GM18951 (cell line): ENCODE measurements at regions not wholly inside any gene's neighbourhood (a gene's known extent, or its start where the extent isn't known, plus 50 kb on each side); places are given as distances from the start of the nearest gene placed in this dataset.

Experiments used
- POLR2A ChIP-seq: IDR thresholded peaks from 4 replicates; pipeline ENCODE4 v1.6.1; 2011; ENCODE audit warnings: mild to moderate bottlenecking; ENCODE audit not compliant: insufficient read length, insufficient read depth; ENCODE audit errors: extremely low read depth
- in situ Hi-C: fragments of 300-500 bp; cut with MboI; formaldehyde crosslinking; loops from one replicate; pipeline ENCODE4 v1.12.0; 2022; ENCODE audit warnings: low sequenced_read_pairs, mixed read lengths, inconsistent platforms; ENCODE audit not compliant: unreplicated experiment

DNA sequence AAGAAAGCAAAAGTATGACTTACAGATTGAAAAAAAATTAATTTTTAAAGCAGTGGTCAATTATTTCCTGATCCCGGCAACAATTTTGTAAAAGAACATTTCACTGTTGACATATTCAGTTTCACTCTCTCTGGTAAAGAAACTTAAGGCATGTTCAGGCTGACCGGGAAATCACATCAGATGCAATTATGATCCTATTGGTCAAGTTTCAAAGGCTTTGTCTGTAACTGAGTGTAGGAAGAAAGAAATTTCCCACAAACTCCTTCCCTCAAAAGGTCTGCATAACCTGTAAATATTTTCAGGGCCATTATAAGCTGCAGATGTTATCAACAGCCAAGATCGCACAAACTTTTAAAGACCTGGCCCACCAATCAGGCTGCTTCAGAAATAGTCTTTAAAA is 205.4 kb upstream of the IGF1R start:
- in situ Hi-C loops, result loop anchor here (10.0 kb wide), 1 partner anchor 212 kb away; no protein-coding TSS in a partner anchor
- TF ChIP-seq POLR2A, result no peak

DNA sequence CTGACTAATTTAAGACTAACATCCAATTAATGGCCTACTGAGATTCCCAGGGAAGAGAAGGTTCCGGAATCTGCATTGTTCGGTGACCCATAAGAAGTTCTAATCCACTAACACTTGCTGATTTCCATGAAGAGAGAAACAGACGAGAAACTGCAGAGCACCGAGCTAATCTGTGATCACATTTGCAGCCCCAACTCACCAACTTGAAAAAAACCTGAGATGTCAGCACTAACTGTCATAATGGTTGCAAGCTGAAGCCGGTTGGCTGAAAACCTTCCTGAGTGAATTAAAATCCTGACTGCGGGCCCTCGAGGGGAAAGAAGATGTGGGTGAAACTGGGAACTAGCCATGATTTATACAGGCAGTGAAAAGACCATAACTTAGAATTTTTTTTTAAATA is 204.8 kb upstream of the IGF1R start:
- in situ Hi-C loops, result loop anchor here (10.0 kb wide), 1 partner anchor 211 kb away; no protein-coding TSS in a partner anchor
- TF ChIP-seq POLR2A, result no peak

DNA sequence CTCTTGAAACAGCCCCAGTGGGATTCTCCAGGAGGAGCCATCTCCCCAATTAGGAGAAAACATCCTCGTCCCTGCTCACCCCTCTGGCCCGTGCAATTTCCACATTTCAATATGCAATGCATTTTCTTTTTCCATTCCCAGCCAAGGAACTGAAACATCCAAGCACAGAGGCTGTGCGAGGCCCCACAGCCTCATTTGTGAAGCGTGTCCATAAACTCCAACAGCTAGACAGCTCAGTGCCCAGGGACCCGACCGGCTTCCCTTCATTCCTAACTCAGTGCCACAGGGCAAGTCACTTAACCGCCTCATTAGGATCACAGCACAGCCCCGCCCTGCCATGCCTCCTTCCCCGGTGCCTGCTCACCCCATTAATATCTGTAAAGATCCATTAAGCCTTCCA is 204.2 kb upstream of the IGF1R start:
- in situ Hi-C loops, result loop anchor here (10.0 kb wide), 1 partner anchor 211 kb away; no protein-coding TSS in a partner anchor
- TF ChIP-seq POLR2A, result no peak

DNA sequence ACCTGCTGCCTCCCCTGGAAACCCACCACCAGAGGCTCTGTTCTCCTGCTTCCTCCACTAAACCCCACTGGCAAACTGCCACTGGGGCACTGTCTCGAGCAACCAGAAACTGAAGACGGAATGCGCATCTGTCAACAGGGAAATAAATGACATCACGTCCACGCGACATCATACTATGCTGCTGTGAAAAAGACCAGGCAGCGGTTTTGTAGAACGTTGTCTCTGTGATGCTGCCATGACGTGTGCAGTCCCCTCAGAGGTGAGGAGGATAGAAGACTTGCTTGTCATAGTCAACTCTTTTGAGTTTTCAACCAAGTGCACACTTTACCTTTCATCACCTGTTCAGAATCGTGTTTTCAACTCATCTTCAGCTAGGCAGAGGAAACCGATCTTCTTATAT is 203.0 kb upstream of the IGF1R start:
- in situ Hi-C loops, result loop anchor here (10.0 kb wide), 1 partner anchor 209 kb away; no protein-coding TSS in a partner anchor
- TF ChIP-seq POLR2A, result no peak

DNA sequence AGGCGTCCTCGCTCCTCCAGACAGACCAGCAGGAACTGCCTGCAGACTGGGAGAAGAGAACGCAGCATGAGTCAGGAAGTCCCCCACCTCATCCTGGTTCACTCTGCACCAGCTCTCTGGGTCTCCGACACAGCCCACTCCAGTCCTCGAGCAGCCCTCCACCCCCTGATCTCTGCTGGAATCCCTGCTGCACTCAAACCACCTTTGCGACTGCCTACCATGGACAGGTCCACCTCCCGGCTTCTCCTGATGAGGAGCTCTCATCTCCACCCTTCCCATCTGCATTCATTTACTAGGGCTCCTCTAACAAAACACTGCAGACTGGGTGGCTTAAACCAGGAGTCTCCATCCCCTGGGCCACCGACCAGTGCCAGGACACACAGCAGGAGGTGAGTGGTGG is 202.3 kb upstream of the IGF1R start:
- no peak for TF ChIP-seq POLR2A
- in situ Hi-C loops, result loop anchor here (10.0 kb wide), 1 partner anchor 209 kb away; no protein-coding TSS in a partner anchor

DNA sequence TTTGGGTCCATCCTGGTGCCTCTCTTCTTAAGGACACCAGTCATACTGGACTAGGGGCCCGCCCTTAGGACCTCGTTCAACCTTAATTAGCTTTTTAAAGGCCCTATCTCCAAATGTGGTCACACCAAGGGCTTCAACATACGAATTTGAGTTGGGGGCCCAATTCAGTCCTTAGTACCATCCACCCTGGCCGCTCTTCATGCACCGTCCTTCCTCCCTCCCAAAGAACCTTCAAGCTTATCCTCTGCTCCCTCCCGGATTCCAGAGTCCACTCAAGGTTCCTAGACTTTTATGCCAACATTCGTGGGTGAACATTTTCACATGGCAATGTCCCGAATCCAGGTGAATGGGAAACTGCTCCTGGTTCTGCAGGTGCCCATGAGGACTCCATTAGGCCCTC is 201.3 kb upstream of the IGF1R start:
- no peak for TF ChIP-seq POLR2A

DNA sequence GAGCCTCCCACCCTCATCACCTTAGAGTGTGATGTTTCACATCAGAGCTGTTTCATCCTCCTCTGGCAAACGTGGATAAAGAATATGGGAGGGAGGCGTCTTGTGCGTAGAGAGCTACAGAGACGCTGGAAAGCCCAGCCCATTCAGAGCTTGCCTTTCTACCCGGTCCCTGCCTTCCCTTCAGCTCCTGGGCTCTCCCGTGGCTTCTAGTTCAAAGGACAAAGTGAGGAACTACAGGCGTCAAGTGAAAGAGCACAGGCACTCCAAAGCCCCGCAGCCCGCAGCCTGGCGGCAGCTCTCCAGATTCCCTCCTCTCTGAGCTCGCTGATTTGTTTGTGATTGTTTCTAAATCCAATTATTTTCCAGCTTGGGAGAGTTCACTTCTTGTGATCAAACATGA is 197.1 kb upstream of the IGF1R start:
- TF ChIP-seq POLR2A, result no peak
- in situ Hi-C loops, result no loop called here

More for the DNA sequence above, 201.3 kb upstream of the IGF1R start:
- in situ Hi-C loops, result loop anchor here (10.0 kb wide), 1 partner anchor 208 kb away; no protein-coding TSS in a partner anchor

DNA sequence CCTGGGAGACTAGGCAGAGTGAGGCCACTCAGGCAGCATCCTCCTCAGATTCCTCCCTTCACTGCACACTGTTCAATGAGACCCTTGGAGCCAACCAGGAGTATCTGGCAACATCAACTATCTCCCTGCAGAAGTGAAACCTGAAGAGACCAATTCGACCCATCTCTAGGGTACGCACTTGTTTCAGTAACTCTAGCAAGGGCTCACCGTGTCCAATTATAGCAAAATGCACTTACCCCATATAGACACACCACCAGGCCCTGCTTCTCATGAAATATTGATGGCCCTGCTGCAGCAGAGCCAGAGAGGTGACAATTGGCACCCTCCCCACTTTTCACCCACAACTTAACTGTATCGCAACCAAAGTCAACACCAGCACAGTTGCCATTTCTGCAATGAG is 196.1 kb upstream of the IGF1R start:
- TF ChIP-seq POLR2A, result no peak
- in situ Hi-C loops, result no loop called here

DNA sequence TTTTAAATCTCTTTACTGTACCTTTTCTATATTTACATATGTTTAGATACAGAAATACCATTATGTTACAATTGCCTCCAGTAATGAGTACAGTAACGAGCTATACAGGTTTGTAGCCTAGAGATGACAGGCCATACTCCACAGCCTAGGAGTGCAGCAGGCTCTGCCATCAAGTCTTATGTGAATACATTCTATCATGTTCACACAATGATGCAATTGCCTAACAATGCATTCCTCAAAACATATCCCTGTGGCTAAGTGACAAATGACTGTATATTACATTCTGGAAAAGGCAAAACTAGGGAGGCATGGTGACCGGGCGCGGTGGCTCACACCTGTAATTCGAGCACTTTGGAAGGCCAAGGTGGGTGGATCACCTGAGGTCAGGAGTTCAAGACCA is 192.4 kb upstream of the IGF1R start:
- in situ Hi-C loops, result no loop called here
- TF ChIP-seq POLR2A, result no peak

DNA sequence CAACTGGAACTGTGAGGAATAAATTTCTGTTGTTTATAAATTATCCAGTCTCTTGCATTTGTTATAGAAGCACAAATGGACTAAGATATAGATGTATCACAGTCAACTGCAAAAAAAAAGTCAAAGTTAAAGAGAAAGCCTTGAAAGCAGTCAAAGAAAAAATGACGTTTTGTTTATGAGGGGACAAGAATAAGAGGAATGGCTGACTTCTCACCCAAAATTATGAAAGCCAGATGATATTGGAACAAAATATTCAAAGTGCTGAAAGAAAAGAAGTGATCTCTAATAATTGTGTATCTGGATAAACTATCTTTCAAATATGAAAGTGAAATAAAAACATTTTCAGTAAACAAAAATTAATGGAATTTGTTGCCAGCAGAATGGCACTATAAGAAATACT is 171.8 kb upstream of the IGF1R start:
- TF ChIP-seq POLR2A, result no peak
- in situ Hi-C loops, result no loop called here

DNA sequence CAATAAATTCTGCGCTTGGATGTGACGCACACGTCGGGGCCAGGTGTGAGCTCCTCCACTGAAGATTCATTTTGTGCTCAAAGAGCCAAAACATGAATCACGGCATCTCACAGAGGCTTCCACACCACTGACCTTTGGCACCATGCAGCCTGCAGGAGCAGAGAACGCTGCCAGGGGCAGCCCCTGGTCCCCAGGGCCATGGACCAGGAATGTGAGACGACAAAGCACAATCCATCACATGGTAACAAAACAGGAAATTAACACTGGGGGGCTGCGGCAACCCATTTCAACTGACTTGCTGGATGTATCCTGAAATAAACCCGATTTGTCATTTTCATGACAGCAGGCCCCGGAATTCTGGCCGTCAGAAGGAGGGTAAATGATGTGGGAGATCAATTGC is 167.5 kb upstream of the IGF1R start:
- TF ChIP-seq POLR2A, result no peak
- in situ Hi-C loops, result no loop called here

DNA sequence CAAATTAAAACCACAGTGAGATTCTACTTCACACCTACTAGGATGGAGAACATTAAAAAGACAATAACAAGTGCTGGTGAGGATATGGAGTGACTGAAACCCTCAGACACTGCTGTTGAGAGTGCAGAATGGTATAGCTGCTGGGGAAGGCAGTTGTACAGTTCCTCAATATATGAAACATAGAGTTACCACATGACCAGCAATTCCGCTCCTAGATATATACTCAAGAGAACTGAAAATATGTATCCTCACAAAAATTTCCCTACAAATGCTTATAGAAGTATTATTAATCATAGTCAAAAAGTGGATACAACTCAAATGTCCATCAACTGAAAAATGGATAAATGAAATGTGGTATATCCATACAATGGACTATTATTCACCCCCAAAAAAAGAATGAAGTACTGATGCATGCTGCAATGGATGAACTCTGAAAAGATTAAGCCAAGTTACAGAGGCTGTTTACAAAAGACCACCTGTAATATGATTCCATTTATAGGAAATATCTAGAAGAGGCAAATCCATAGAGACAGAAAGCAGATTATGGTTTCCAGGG is 164.7 kb upstream of the IGF1R start:
- no peak for TF ChIP-seq POLR2A
- in situ Hi-C loops, result no loop called here

DNA sequence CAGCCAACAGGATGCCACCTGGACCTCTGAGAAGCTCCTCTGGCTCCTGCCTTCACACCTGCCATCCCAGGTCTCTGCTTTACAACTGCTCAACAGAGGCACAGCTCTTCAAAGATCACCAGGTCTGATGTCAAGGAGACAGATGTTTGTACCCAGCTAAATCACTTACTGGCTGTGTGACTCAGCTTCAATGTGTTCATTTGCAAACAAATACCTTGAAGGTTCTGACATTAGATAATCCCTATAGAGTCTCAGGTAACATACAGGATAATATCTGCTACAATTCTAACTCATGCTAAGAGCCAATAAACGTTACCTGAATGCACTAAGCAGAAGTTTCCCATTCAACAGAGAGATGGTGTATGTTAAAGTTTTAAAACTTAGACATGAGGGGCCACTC is 163.4 kb upstream of the IGF1R start:
- no peak for TF ChIP-seq POLR2A
- in situ Hi-C loops, result no loop called here

DNA sequence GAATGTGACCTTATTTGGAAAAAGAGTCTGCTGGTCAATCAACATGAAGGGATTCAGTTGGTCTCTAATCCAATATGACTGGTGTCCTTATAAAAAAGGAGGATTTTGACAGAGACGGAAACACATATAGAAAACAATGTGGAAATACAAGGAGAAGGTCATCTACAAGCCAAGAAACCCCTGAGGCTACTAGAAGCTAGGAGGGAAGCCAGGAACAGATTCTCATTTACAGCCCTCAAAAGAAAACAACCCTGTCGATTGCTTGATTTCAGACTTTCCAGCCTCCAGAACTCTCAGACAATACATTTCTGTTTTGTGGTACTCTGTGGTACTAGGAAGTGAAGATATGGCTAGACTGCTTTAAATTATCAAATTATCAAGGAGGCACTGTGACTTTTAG is 162.9 kb upstream of the IGF1R start:
- in situ Hi-C loops, result no loop called here

More for the DNA sequence above, 162.9 kb upstream of the IGF1R start:
- no peak for TF ChIP-seq POLR2A
